B cell (primary cell): ENCODE measurements at regions not wholly inside any gene's neighbourhood (a gene's known extent, or its start where the extent isn't known, plus 50 kb on each side); places are given as distances from the start of the nearest gene placed in this dataset.

Experiments
- CTCF ChIP-seq: fragments of 200-600 bp; IDR thresholded peaks from one replicate; pipeline ENCODE4 v1.8.0; 2022; ENCODE audit warnings: antibody characterized with exemption, mild to moderate bottlenecking
- EZH2 ChIP-seq: IDR thresholded peaks from 2 replicates; pipeline ENCODE4 v1.6.1; 2012; ENCODE audit warnings: borderline replicate concordance, low read depth, mild to moderate bottlenecking, moderate library complexity, low read length; ENCODE audit not compliant: insufficient read depth, poor library complexity, severe bottlenecking

DNA sequence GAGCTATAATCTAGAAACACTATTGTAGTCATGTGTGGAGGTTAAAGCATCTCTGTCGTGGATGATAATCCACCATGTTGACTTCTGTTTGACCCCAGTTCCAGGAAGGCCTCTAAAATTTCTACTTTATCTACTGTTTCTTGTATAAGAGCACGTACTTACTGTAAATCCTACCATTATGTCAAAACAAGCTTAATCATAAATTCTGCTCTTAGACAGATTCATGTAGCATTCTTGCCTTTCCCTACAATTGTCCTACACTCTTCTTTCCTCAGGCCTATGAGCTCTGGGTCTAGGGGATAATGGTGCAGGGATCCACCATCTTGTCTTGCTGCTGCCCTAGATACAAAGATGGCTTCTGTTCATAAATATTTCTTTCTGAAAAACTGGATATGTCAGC lies 2594.3 kb downstream of the ARAP2 start:
- TF ChIP-seq CTCF (no peak), EZH2 (no peak)
